Left ventricle myocardium inferior (tissue), 1 donor: ENCODE measurements at regions not wholly inside any gene's neighbourhood (a gene's known extent, or its start where the extent isn't known, plus 50 kb on each side); places are given as distances from the start of the nearest gene placed in this dataset.

Experiments used
- DNase-seq: peaks from one replicate; pipeline ENCODE4 v3.0.0-alpha.2; 2020
- H3K27ac ChIP-seq: fragments of 200-600 bp; replicated peaks from 2 replicates; pipeline ENCODE4 v1.8.0; 2021
- H3K27me3 ChIP-seq: fragments of 200-600 bp; 2 replicates; pipeline ENCODE4 v1.8.0; 2021; ENCODE audit warnings: low read depth
- H3K36me3 ChIP-seq: fragments of 200-600 bp; 2 replicates; pipeline ENCODE4 v1.8.0; 2021
- H3K4me1 ChIP-seq: fragments of 200-600 bp; 2 replicates; pipeline ENCODE4 v1.8.0; 2021
- H3K4me3 ChIP-seq: fragments of 200-600 bp; 2 replicates; pipeline ENCODE4 v1.8.0; 2021; ENCODE audit warnings: mild to moderate bottlenecking, moderate library complexity
- H3K9me3 ChIP-seq: fragments of 200-600 bp; replicated peaks from 2 replicates; pipeline ENCODE4 v1.8.0; 2021
- CTCF ChIP-seq: fragments of 200-600 bp; IDR thresholded peaks from 2 replicates; pipeline ENCODE4 v1.8.0; 2021; ENCODE audit warnings: antibody characterized with exemption, mild to moderate bottlenecking, borderline replicate concordance
- intact Hi-C: fragments of 100-400 bp; cut with micrococcal nuclease; formaldehyde crosslinking; loops from one replicate; pipeline ENCODE4 v1.11.0; 2022
- donor health status: DM: no; HTN: yes; CAD: no; lungs with severe emphysema.

GRCh38 chr21:29396951-29397455, 98.3 kb downstream of the BACH1 start:
- intact Hi-C loops = no loop called here
- TF ChIP-seq CTCF = no peak
- no peaks in the 10 kb centered on the region for H3K4me1 ChIP-seq

GRCh38 chr21:29403301-29403700, 104.6 kb downstream of the BACH1 start:
- H3K9me3 ChIP-seq = peaks cover 15% of the 10 kb centered on the region
- TF ChIP-seq CTCF = no peak
- H3K4me3 ChIP-seq = no peak overlapping the region
- peaks cover 7% of the 10 kb centered on the region for H3K36me3 ChIP-seq
- no peak for DNase-seq
- intact Hi-C loops = no loop called here
- no peaks in the 10 kb centered on the region for H3K27me3 ChIP-seq
- no peak overlapping the region for H3K27ac ChIP-seq
- no peaks in the 10 kb centered on the region for H3K4me1 ChIP-seq

More at GRCh38 chr21:29396951-29397455, 98.3 kb downstream of the BACH1 start:
- DNase-seq = no peak
- H3K27ac ChIP-seq = no peak overlapping the region
- H3K27me3 ChIP-seq = no peaks in the 10 kb centered on the region
- peaks cover 9% of the 10 kb centered on the region for H3K9me3 ChIP-seq
- peaks cover 7% of the 10 kb centered on the region for H3K36me3 ChIP-seq
- no peak overlapping the region for H3K4me3 ChIP-seq

- Histone ChIP-seq H3K27me3 (no peaks in the 10 kb centered on the region), H3K4me1 (no peaks in the 10 kb centered on the region), H3K4me3 (no peak overlapping the region), H3K36me3 (peaks cover 7% of the 10 kb centered on the region), H3K27ac (no peak overlapping the region), H3K9me3 (peaks cover 15% of the 10 kb centered on the region)
- intact Hi-C loops = no loop called here
- no peak for DNase-seq
- no peak for TF ChIP-seq CTCF
Measured at GRCh38 chr21:29403922-29404538, 105.3 kb downstream of the BACH1 start.

GRCh38 chr21:29405503-29406122, 106.9 kb downstream of the BACH1 start:
- Histone ChIP-seq H3K4me1 (no peaks in the 10 kb centered on the region), H3K27me3 (no peaks in the 10 kb centered on the region), H3K4me3 (no peak overlapping the region), H3K36me3 (no peaks in the 10 kb centered on the region), H3K27ac (no peak overlapping the region), H3K9me3 (peaks cover 7% of the 10 kb centered on the region)
- no peak for TF ChIP-seq CTCF
- DNase-seq = no peak
- intact Hi-C loops = no loop called here

- no peaks in the 10 kb centered on the region for H3K4me1 ChIP-seq
- H3K4me3 ChIP-seq = no peak overlapping the region
- H3K36me3 ChIP-seq = no peaks in the 10 kb centered on the region
- TF ChIP-seq CTCF = no peak
- no peak overlapping the region for H3K27ac ChIP-seq
- DNase-seq = no peak
- intact Hi-C loops = no loop called here
- peaks cover 7% of the 10 kb centered on the region for H3K9me3 ChIP-seq
- H3K27me3 ChIP-seq = no peaks in the 10 kb centered on the region
Measured at GRCh38 chr21:29406385-29406784, 107.7 kb downstream of the BACH1 start.
